Stomach (tissue), 8 donors: ENCODE measurements at regions not wholly inside any gene's neighbourhood (a gene's known extent, or its start where the extent isn't known, plus 50 kb on each side); places are given as distances from the start of the nearest gene placed in this dataset.

Experiments
- DNase-seq, 2 donors: peaks; one replicate each; pipeline versions ENCODE4 v3.0.0 to v3.0.0-alpha.2; 2013 to 2019
- H3K27ac ChIP-seq, 5 donors: fragments of 200-600 bp in 4 of 5; sonication (generic) in 4 of 5; one replicate each; pipeline ENCODE4 v1.5.1; 2013 to 2019; ENCODE audit warnings: mild to moderate bottlenecking in 1 of 5, moderate library complexity in 1 of 5
- H3K27me3 ChIP-seq, 3 donors: fragments of 200-600 bp; sonication (generic); one replicate each; pipeline ENCODE4 v1.5.1; 2017 to 2019; ENCODE audit warnings: mixed run types in 1 of 3
- H3K36me3 ChIP-seq, 4 donors: fragments of 200-600 bp; sonication (generic); 1 replicate in 3 of 4; 2 replicates in 1 of 4; pipeline ENCODE4 v1.5.1; 2016 to 2019
- H3K4me1 ChIP-seq, 4 donors: fragments of 200-600 bp; sonication (generic); one replicate each; pipeline ENCODE4 v1.5.1; 2016 to 2019
- H3K4me3 ChIP-seq, 4 donors: fragments of 200-600 bp; sonication (generic) in 3 of 4; one replicate each; pipeline ENCODE4 v1.5.1; 2016 to 2019; ENCODE audit warnings: mild to moderate bottlenecking in 1 of 4
- H3K9me3 ChIP-seq, 4 donors: fragments of 200-600 bp; sonication (generic); one replicate each; pipeline ENCODE4 v1.5.1; 2016 to 2019
- EP300 ChIP-seq: sonication (generic); formaldehyde crosslinking; IDR thresholded peaks from one replicate; pipeline ENCODE4 v1.6.1; 2017; ENCODE audit warnings: antibody characterized with exemption
- POLR2A ChIP-seq, 4 donors: fragments of 450-650 bp; IDR thresholded peaks; one replicate each; pipeline ENCODE4 v1.6.1; 2016; ENCODE audit warnings: antibody characterized with exemption in 4 of 4, control low read depth in 2 of 4, mild to moderate bottlenecking in 1 of 4, moderate library complexity in 1 of 4
- POLR2AphosphoS5 ChIP-seq, 3 donors: sonication (generic); formaldehyde crosslinking; IDR thresholded peaks; one replicate each; pipeline ENCODE4 v1.6.1; 2016; ENCODE audit warnings: antibody characterized with exemption in 3 of 3
- WGBS, 5 donors: extraction: QIAGEN DNeasy Blood & Tissue Kit in 3 of 5; methylation state at CpG; one replicate each; pipeline versions ENCODE4 v1.1.5 to v1.1.7; 2013 to 2018; 5-methylcytosine and 5-hydroxymethylcytosine counted together
- intact Hi-C: fragments of 100-400 bp; cut with DNase I; formaldehyde crosslinking; loops from one replicate; pipeline ENCODE4 v1.15.1; 2023; ENCODE audit warnings: low total_unique reads
- TF ChIP-seq, protein P1 (sequence below), 7 experiments: fragments of 450-650 bp in 4 of 7; fragments of 200-600 bp in 3 of 7; sonication (generic) in 3 of 7; IDR thresholded peaks; one replicate each; pipeline ENCODE4 v1.5.1; 2016 to 2019; ENCODE audit warnings: antibody characterized with exemption in 7 of 7, control low read depth in 2 of 7, mild to moderate bottlenecking in 1 of 7
- donor health status: healthy with polysubstance abuse.
- donor health status: Bipolar disorder and iron deficiency.
- donor health status: healthy.

GRCh38 chr12:113528606-113529293, 57.1 kb upstream of the LHX5 start:
- intact Hi-C loops: no loop called here
- H3K36me3 ChIP-seq: no peaks in the 10 kb centered on the region
- TF ChIP-seq POLR2A (IDR thresholded peaks at IDR 0.05): no peak
- TF ChIP-seq EP300: no peak
- TF ChIP-seq, protein P1, sequence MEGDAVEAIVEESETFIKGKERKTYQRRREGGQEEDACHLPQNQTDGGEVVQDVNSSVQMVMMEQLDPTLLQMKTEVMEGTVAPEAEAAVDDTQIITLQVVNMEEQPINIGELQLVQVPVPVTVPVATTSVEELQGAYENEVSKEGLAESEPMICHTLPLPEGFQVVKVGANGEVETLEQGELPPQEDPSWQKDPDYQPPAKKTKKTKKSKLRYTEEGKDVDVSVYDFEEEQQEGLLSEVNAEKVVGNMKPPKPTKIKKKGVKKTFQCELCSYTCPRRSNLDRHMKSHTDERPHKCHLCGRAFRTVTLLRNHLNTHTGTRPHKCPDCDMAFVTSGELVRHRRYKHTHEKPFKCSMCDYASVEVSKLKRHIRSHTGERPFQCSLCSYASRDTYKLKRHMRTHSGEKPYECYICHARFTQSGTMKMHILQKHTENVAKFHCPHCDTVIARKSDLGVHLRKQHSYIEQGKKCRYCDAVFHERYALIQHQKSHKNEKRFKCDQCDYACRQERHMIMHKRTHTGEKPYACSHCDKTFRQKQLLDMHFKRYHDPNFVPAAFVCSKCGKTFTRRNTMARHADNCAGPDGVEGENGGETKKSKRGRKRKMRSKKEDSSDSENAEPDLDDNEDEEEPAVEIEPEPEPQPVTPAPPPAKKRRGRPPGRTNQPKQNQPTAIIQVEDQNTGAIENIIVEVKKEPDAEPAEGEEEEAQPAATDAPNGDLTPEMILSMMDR (IDR thresholded peaks at IDR 0.05): no peak
- no peak for TF ChIP-seq POLR2AphosphoS5 (IDR thresholded peaks at IDR 0.05)
- no peaks in the 10 kb centered on the region for H3K9me3 ChIP-seq
- no peaks in the 10 kb centered on the region for H3K4me1 ChIP-seq
- H3K27me3 ChIP-seq: peaks cover 0 to 86% (median 30%) of the 10 kb centered on the region in 3 donors
- DNase-seq: no peak
- H3K4me3 ChIP-seq: no peak overlapping the region
- WGBS, 5 donors: 25 to 38% (median 34%) methylated on average over 14 of the region's 14 CpGs
- no peak overlapping the region for H3K27ac ChIP-seq

DNA sequence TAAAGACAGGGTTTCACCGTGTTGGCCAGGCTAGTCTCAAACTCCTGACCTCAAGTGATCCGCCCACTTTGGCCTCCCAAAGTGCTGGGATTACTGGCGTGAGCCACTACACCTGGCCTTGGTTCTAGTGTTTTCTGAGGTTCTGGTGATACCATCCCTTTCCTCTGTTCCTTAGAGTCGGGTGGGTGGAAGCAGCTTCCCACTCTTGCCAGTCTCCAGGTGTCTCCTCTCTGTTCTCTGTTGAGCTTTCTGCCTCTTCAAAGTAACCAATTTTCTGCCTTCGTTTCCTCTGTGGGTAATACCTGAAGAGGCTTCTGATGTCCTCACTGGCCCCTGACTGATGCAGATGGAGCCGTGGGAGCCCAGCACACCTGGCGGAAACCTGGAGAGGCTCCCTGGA, 53.4 kb upstream of the LHX5 start:
- H3K4me1 ChIP-seq: peaks cover 0 to 2% (median under 1%) of the 10 kb centered on the region in 4 donors
- no peak for DNase-seq
- TF ChIP-seq POLR2A (IDR thresholded peaks at IDR 0.05) (no peak), POLR2AphosphoS5 (IDR thresholded peaks at IDR 0.05) (no peak), EP300 (no peak)
- TF ChIP-seq, protein P1 (IDR thresholded peaks at IDR 0.05): no peak
- H3K9me3 ChIP-seq: no peaks in the 10 kb centered on the region
- no peaks in the 10 kb centered on the region for H3K36me3 ChIP-seq
- intact Hi-C loops: no loop called here
- H3K27ac ChIP-seq: no peak overlapping the region
- peaks cover 0 to 88% (median 48%) of the 10 kb centered on the region in 3 donors for H3K27me3 ChIP-seq
- no peak overlapping the region for H3K4me3 ChIP-seq
- 63 to 71% (median 71%) methylated on average over 7 of the region's 7 CpGs for WGBS, 5 donors

- peaks cover 0 to 7% (median 3%) of the 10 kb centered on the region in 4 donors for H3K4me1 ChIP-seq
- TF ChIP-seq EP300: no peak
- TF ChIP-seq, protein P1 (IDR thresholded peaks at IDR 0.05): no peak
- no peak for TF ChIP-seq POLR2A (IDR thresholded peaks at IDR 0.05)
- no peak for TF ChIP-seq POLR2AphosphoS5 (IDR thresholded peaks at IDR 0.05)
- H3K9me3 ChIP-seq: no peaks in the 10 kb centered on the region
- intact Hi-C loops: no loop called here
- no peak for DNase-seq
- no peak overlapping the region for H3K27ac ChIP-seq
- peaks cover 0 to 91% (median 54%) of the 10 kb centered on the region in 3 donors for H3K27me3 ChIP-seq
- 67 to 87% (median 72%) methylated on average over 5 of the region's 5 CpGs for WGBS, 5 donors
- H3K36me3 ChIP-seq: no peaks in the 10 kb centered on the region
- no peak overlapping the region for H3K4me3 ChIP-seq
Observed at GRCh38 chr12:113524495-113524894, 52.8 kb upstream of the LHX5 start.

DNA sequence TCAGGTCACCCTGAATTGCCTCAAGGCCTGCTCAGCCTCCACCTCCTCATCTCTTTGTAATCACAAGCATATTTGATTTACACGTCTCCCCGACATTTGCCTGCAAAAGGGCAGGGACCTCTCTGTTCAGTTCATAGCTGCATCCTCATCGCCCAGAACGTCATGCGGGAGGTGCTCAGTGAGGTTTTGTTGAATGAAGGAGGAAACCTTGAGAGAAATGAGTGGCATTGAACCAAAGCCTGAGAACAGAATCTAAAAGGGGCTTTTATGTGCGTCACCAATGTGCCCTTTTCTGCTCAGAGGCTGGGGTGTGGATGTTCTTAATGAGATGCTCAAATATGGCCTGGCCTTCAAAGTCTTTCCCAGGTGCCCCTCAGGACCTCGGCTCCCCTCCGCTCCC, 50.0 kb upstream of the LHX5 start:
- Histone ChIP-seq H3K27me3 (peaks cover 9 to 94% (median 63%) of the 10 kb centered on the region in 3 donors), H3K4me3 (no peak overlapping the region), H3K27ac (no peak overlapping the region), H3K9me3 (peaks cover 0 to 8% (median 5%) of the 10 kb centered on the region in 4 donors), H3K4me1 (peaks cover 0 to 10% (median 4%) of the 10 kb centered on the region in 4 donors), H3K36me3 (no peaks in the 10 kb centered on the region)
- intact Hi-C loops: no loop called here
- 52 to 55% (median 54%) methylated on average over 8 of the region's 8 CpGs for WGBS, 5 donors
- DNase-seq: no peak
- TF ChIP-seq EP300 (no peak), POLR2AphosphoS5 (IDR thresholded peaks at IDR 0.05) (no peak), POLR2A (IDR thresholded peaks at IDR 0.05) (no peak)
- TF ChIP-seq, protein P1 (IDR thresholded peaks at IDR 0.05): no peak
